ENCODE measurements at regions not wholly inside any gene's neighbourhood (a gene's known extent, or its start where the extent isn't known, plus 50 kb on each side); places are given as distances from the start of the nearest gene placed in this dataset.

DNA sequence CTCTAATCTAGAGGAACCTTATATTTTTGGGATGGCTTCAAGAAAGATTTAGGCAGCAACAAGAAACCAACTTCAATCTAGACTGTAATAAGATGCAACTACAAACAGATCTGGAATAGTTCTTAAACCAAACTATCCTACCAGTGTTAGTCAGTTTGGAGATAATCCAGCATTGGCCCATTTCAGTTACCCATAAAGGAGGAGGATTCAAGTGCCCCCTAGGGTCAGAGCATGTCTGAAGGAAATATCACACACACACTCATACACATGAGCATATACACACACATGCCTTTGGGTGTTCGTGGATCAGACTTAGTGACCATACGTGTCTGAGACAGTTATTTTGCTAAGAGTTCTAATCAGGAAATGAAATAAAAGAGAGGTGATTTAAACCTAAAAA is 261.2 kb downstream of the ADAMTS20 start:
- no peak overlapping the region for H3K27ac Mint-ChIP-seq (ENCODE audit: unreplicated experiment)
- H3K4me1 Mint-ChIP-seq (ENCODE audit: unreplicated experiment) = peaks cover 26% of the 10 kb centered on the region
- H3K4me3 Mint-ChIP-seq (ENCODE audit: unreplicated experiment) = no peak overlapping the region
- TF ChIP-seq CTCF (IDR thresholded peaks at IDR 0.05; ENCODE audit: unreplicated experiment) = no peak
- no peaks in the 10 kb centered on the region for H3K36me3 Mint-ChIP-seq (ENCODE audit: low read depth, unreplicated experiment)
- H3K9me3 Mint-ChIP-seq (ENCODE audit: unreplicated experiment) = no peaks in the 10 kb centered on the region
- no peak for DNase-seq (ENCODE audit: low spot score)
- H3K27me3 Mint-ChIP-seq (ENCODE audit: unreplicated experiment) = no peaks in the 10 kb centered on the region

GRCh38 chr12:43289426-43289801 is 262.6 kb downstream of the ADAMTS20 start:
- Mint-ChIP-seq H3K36me3 (ENCODE audit: low read depth, unreplicated experiment) (no peaks in the 10 kb centered on the region), H3K4me1 (ENCODE audit: unreplicated experiment) (peaks cover 21% of the 10 kb centered on the region), H3K9me3 (ENCODE audit: unreplicated experiment) (no peaks in the 10 kb centered on the region), H3K27me3 (ENCODE audit: unreplicated experiment) (no peaks in the 10 kb centered on the region), H3K4me3 (ENCODE audit: unreplicated experiment) (no peak overlapping the region), H3K27ac (ENCODE audit: unreplicated experiment) (no peak overlapping the region)
- TF ChIP-seq CTCF (IDR thresholded peaks at IDR 0.05; ENCODE audit: unreplicated experiment) = no peak
- no peak for DNase-seq (ENCODE audit: low spot score)

DNA sequence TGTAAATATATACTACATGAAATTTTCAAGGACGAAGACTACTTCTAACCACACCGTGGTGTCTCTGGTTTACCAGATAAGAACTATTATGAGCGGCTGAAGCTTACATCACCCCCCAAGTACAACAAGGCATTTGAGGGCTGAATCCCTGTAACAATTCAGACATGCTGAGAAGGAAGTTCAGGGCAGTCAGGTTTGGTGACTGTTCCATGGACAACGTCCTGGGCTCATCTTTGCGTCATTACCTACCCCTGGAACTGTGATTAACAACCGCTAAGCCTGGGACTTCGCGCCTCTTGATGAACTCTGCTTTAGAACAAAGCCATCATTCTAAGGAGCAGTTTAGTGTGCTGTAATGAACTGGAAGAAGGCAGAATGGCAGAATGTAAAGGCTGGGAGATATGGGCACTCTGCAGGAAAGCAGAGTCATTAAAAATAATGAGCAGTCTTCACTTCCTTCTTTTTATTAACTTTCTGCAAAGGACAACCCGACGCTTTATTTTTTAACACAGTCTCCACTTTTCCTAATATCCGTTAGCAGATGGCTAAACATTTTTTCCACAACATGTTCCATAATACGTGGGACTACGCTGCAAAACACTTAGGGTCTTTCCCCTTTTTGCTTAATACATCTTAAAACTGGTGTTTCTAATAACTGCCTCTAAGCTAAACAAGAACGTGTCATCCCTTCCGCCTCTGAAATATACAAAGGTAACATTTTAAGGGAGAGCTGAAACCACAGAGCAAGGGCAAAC is 263.2 kb downstream of the ADAMTS20 start:
- no peaks in the 10 kb centered on the region for H3K9me3 Mint-ChIP-seq (ENCODE audit: unreplicated experiment)
- no peak for TF ChIP-seq CTCF (IDR thresholded peaks at IDR 0.05; ENCODE audit: unreplicated experiment)
- no peak overlapping the region for H3K4me3 Mint-ChIP-seq (ENCODE audit: unreplicated experiment)
- no peaks in the 10 kb centered on the region for H3K36me3 Mint-ChIP-seq (ENCODE audit: low read depth, unreplicated experiment)
- peaks cover 20% of the 10 kb centered on the region for H3K4me1 Mint-ChIP-seq (ENCODE audit: unreplicated experiment)
- DNase-seq (ENCODE audit: low spot score) = no peak
- no peaks in the 10 kb centered on the region for H3K27me3 Mint-ChIP-seq (ENCODE audit: unreplicated experiment)
- no peak overlapping the region for H3K27ac Mint-ChIP-seq (ENCODE audit: unreplicated experiment)

DNA sequence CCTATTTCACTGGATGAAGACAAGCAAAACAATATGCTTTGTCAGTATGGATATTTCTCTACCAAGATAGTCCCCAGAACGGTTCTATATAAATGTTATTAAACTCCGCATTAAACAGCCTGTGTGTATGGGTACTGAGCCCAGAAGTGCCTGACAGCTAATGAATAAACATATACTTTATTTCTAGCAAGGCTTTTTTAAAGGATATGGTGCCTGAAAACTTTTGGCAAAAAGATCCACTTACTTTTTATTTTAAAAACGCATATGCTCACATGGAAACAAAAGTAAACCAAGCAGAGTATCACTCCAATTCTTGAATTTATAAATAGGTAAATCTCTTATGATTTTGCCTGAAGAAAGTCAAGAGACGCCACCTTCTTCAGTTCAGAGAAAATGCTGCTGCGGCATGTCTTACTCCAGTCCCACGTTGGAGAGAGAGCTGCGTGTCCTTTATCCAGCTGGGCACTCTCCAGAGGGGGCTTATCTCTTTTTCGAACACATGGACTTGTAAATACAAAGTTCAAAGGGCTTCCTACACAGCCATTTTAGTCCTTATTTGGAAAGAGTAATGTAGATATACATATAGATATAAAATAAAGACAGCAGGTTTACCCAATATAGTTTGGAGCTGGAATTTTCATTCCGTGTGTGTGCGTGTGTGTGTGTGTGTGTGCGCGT is 264.2 kb downstream of the ADAMTS20 start:
- H3K4me1 Mint-ChIP-seq (ENCODE audit: unreplicated experiment) = peaks cover 14% of the 10 kb centered on the region

More for the DNA sequence above, 264.2 kb downstream of the ADAMTS20 start:
- H3K27ac Mint-ChIP-seq (ENCODE audit: unreplicated experiment) = no peak overlapping the region
- no peak for TF ChIP-seq CTCF (IDR thresholded peaks at IDR 0.05; ENCODE audit: unreplicated experiment)
- H3K9me3 Mint-ChIP-seq (ENCODE audit: unreplicated experiment) = no peaks in the 10 kb centered on the region
- H3K4me3 Mint-ChIP-seq (ENCODE audit: unreplicated experiment) = no peak overlapping the region
- no peaks in the 10 kb centered on the region for H3K36me3 Mint-ChIP-seq (ENCODE audit: low read depth, unreplicated experiment)
- no peak for DNase-seq (ENCODE audit: low spot score)
- no peaks in the 10 kb centered on the region for H3K27me3 Mint-ChIP-seq (ENCODE audit: unreplicated experiment)

Measured in endothelial cell (in vitro differentiated cells).